Breast epithelium (tissue), 3 donors: ENCODE measurements at regions not wholly inside any gene's neighbourhood (a gene's known extent, or its start where the extent isn't known, plus 50 kb on each side); places are given as distances from the start of the nearest gene placed in this dataset.

ENCODE experiments used
- CTCF ChIP-seq, 3 donors: fragments of 450-650 bp; IDR thresholded peaks; one replicate each; pipeline ENCODE4 v1.5.1; 2016 to 2017; ENCODE audit warnings: antibody characterized with exemption in 3 of 3, mild to moderate bottlenecking in 3 of 3, moderate library complexity in 3 of 3
- POLR2A ChIP-seq: fragments of 450-650 bp; IDR thresholded peaks from one replicate; pipeline ENCODE4 v1.6.1; 2016; ENCODE audit warnings: antibody characterized with exemption, mild to moderate bottlenecking, moderate library complexity
- POLR2AphosphoS5 ChIP-seq, 3 donors: sonication (generic); formaldehyde crosslinking; IDR thresholded peaks; one replicate each; pipeline ENCODE4 v1.6.1; 2017; ENCODE audit warnings: antibody characterized with exemption in 3 of 3

- TF ChIP-seq POLR2AphosphoS5 (IDR thresholded peaks at IDR 0.05) = no peak
- no peak for TF ChIP-seq CTCF (IDR thresholded peaks at IDR 0.05)
- TF ChIP-seq POLR2A = no peak
These were observed 1369.8 kb downstream of the PCDH9 start for GRCh38 chr13:65860306-65860705.
